PC-9 (cell line): ENCODE measurements at regions not wholly inside any gene's neighbourhood (a gene's known extent, or its start where the extent isn't known, plus 50 kb on each side); places are given as distances from the start of the nearest gene placed in this dataset.

Source experiments
- EZH2 ChIP-seq: fragments of 200-600 bp; sonication (generic); IDR thresholded peaks from 2 replicates; pipeline ENCODE4 v1.8.0; 2017; ENCODE audit warnings: antibody characterized with exemption, low read depth
- TF ChIP-seq, protein P1 (sequence below): fragments of 200-600 bp; sonication (generic); conservative IDR thresholded peaks from 2 replicates; pipeline ENCODE4 v1.6.1; 2017; ENCODE audit warnings: mixed run types, antibody characterized with exemption, mild to moderate bottlenecking, moderate library complexity

DNA sequence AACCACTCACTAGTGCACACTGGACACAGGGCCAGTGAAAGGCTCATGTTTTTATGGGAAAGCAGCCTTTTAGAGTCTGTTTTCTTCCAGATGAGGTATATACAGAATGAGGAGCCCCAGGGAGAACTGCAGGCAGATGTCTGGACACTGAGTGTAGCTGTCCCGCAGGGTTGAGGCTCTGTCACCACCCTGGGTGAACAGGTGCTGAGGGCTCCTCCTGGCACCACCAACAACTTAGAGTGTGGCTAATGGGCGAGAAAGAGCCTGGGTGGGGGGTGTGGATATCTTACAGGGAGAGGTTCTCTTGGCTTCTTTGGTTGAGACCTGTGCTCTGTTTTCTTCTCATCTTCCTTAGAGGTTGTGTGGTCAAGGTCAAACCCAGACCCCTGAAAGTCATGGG lies 202.1 kb upstream of the GPR12 start:
- TF ChIP-seq, protein P1, sequence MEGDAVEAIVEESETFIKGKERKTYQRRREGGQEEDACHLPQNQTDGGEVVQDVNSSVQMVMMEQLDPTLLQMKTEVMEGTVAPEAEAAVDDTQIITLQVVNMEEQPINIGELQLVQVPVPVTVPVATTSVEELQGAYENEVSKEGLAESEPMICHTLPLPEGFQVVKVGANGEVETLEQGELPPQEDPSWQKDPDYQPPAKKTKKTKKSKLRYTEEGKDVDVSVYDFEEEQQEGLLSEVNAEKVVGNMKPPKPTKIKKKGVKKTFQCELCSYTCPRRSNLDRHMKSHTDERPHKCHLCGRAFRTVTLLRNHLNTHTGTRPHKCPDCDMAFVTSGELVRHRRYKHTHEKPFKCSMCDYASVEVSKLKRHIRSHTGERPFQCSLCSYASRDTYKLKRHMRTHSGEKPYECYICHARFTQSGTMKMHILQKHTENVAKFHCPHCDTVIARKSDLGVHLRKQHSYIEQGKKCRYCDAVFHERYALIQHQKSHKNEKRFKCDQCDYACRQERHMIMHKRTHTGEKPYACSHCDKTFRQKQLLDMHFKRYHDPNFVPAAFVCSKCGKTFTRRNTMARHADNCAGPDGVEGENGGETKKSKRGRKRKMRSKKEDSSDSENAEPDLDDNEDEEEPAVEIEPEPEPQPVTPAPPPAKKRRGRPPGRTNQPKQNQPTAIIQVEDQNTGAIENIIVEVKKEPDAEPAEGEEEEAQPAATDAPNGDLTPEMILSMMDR: no peak
- no peak for TF ChIP-seq EZH2
